Stimulated activated CD8-positive, alpha-beta memory T cell treated with anti-CD3 and anti-CD28 coated beads, Interleukin-2, amount 100 ng/mL, for 48 hours (primary cell): ENCODE measurements at regions not wholly inside any gene's neighbourhood (a gene's known extent, or its start where the extent isn't known, plus 50 kb on each side); places are given as distances from the start of the nearest gene placed in this dataset.

Experiments used
- DNase-seq, 2 donors: peaks; one replicate each; pipeline ENCODE4 v3.0.0-alpha.2; 2020; ENCODE audit warnings: low read depth in 2 of 2

DNA sequence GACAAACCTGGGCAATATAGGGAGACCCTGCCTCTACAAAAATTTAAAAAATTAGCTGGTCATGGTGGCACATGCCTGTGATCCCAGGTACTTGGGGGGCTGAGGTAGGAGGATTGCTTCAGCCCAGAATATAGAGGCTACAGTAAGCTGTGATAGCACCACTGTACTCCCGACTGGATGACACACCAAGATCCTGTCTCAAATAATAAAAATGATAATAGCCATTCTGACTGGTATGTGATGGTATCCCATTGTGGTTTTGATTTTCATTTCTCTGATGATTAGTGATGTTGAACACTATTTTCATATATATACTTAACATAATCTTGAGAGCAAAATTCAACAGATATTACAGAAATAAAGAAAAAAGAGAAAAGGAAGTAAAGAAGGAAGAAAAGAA is 1491.0 kb upstream of the PIK3C3 start:
- DNase-seq: no peak

DNA sequence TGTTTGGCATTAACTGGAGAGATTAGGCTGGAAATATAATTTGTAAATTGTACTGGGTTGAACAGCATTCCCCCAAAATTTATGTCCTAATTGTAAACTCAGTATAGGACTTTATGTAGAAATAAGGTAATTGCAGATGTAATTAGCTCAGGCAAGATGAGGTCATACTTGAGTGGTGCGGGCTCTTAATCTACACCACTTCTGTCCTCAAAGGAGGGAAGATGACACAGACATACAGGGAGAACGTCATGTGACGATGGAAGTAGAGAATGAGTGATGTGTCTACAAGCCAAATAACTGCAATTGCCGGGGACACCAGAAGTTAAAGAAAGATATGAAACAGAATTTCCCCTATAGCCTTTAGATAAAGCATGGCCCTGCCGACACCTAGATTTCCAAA is 1501.1 kb upstream of the PIK3C3 start:
- DNase-seq: no peak

DNA sequence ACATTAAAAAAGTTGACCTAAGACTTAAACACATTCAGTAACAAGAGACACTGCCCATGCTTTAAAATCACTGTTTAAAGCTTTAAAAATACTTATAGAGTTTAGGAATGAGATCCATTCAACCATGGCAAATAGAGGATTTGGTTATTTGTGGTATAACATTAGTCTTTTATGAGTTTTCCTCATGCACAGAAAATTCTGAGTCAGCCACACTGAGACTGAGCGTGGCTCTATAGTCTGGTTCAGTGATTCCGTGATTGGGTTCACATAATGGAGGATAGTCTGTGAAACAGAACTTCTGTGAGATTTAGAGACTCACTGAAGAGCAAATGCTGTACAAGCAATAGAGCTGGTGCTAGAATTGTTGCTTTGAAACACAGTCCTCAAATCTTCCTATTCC is 1502.4 kb upstream of the PIK3C3 start:
- no peak for DNase-seq

DNA sequence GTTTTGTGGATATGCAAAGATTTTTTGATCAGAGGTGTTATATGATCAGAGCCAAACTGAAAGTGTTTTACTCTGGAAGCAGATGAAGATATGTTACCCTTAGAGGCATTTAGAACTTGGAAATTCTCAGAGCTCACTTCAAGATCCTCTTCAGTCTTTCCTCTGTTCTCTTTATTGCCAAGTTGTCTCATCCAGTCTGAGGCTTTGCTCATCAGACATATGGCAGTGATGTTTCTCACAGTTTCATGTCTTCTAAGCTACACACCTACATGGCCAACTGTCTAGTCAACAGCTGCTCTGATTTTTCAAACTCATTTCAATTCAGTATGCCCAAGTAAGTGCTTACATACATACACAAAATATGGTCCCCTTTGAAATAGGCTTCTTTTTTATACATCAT is 1504.3 kb upstream of the PIK3C3 start:
- no peak for DNase-seq

DNA sequence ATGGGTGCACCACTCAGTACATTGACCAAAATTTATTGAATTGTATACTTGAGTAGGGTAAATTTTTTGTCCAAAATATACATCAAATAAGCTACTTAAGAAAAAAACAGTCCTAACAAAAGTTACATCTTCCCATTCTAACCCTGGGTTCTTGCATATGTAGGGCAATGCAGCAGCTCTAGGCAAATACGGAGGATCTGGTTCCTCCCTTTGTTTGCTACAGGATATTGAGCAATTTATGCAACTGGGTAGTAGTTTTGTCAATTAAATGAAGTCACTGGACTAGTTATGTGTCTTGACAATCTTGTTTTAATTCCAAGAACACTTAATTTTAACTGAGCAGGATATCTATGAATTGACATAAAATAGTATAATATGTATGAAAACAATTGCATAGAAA is 1507.2 kb upstream of the PIK3C3 start:
- DNase-seq: no peak

DNA sequence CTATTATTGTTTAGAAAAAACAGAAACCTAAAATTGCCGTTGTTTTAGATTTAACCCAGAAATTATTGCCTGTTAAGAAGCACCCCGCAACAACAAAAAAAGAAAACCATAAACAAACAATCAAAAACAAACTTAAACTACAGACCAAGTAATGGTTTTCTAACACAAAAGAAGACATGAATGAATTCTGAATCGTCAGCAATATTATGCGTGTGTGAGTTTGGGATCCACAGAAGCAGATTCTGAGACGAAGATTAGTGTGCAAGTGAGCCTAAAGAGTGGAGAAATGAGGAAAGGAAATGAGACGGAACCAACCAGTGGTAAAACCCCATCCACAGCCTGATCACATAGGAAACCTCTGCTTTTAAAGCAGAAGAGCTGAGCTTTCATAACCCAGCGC is 1514.9 kb upstream of the PIK3C3 start:
- DNase-seq: no peak

DNA sequence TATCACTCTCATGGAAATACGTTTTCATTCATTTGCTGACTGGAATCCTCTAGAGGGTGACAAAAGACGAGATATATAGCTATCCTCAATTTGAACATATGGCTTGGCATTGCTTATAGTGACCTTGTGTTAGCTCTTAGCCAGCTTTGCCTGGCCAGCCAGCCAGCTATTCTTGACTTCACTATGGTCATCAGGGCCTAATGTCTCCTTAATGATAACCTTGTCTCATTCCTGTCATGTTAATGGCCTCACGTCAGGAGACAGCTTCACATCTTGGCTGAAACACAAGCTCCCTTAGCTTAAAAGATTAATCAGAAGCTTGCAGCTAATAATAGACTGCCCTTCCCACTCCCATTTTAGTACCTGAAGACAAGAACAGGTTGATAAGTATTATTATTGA is 1517.5 kb upstream of the PIK3C3 start:
- no peak for DNase-seq

DNA sequence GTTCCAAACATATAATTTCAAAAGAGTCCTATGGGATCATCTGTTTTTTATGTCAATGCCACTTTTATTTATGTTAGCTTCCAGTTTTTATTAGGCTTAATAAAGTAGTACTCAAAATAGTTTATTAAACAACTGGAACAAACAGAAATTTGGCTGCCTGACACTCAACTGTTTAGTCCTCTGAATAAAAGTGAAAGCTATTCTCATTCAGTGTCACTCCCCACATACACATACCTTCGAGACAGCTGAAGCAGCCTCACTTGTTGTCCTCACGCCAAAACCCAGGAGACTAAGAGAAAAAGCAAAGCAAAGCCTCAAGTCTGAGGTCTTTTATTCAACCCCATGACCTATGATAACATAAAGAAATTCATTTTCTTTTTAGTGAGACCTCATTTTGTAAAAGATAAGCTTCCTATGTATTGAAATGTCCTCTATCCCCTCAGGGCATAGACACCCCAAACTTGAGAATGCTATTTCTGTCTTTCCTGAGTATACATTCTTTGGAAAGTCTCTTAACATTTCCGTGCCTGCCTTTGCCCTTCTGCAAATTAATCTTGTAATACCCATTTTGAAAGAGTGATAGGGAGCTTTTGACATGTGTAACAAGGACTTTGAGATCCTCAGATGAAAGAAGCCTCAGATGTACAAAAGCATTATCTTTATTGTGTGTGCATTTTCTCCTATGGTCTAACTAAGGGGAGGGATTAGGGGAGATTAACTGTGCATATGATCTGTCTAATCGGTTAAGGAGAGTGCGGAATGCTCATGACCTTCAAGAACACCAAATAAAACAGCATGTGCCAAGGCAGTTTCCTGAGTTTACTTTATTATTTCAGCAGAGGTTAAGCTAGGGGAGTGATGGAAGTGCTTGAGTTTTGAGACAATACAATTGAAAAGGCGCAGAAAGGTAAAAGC is 1523.7 kb upstream of the PIK3C3 start:
- DNase-seq: no peak

DNA sequence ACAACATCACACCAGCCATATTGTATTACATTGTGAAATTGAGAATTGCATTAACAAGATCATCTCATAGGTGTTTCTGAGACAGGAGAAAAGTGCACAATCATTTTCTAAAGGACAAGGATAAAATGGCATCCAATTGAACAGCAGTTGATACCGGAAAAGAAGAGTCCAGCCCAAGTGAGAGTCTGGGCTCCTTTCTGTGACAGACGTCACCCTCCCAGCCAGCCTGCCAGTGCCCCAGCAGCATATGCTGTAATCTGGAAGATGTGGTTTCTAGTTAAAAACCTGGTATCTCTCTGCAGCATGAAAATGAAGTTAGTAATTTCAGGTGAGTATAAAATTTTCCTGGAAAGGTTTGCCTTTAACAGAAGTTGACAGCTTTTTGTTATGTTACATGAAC is 1531.7 kb upstream of the PIK3C3 start:
- DNase-seq: no peak

DNA sequence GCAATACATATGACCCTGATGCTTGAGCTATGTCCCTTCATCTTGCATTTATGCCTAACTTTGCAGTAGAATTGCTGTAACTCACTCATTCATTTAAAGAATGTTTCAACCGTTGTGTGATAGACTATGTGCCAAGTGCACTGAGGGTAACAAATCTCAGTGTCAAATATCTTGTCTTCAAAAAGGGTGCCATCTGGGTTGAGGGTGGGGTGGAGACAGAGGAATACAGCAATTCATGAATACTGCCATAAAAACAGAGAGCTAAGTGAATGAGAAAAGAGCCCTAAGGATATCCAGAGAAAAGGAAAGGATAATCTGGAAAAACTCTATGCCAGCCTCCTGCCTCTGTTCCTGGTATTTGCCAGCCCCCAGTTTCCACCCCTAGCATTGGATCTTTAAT is 1534.4 kb upstream of the PIK3C3 start:
- DNase-seq: no peak

DNA sequence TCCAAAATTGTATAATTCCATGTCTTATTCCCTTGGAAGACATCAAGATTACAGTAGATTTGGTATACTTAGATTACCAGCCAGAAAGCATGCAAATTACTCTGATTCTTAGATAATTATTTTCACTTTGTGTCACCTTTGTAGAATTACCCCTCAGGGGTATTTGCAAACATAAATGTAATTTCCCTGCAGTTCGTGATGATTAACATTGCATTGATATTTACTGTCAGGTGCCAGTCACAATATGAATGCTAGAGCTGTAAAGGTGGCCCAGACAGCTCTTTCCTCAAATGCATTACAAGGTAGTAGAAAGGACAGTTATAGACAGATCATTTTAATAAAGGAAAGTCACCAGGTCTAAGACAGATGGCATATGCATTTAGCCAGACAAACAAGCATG is 1537.5 kb upstream of the PIK3C3 start:
- DNase-seq: no peak

DNA sequence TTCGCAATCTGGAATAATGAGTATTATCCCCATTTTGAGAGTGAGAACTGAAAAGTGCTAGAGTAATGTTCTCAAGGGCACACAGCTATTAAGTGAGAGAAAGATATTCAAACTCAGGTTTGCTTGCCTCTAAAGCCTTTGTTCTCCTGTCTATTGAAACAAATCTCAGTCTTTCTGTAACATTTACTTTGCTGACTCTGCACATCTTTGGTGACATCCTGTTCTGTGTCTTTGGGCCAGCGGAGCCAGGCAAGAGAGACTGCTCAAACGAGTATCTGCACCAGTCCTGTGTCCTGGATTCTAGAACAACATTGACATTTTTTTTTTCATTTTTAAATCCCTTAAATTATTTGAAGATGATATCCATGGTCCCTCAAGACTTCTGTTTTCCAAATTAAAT is 1539.2 kb upstream of the PIK3C3 start:
- DNase-seq: no peak

DNA sequence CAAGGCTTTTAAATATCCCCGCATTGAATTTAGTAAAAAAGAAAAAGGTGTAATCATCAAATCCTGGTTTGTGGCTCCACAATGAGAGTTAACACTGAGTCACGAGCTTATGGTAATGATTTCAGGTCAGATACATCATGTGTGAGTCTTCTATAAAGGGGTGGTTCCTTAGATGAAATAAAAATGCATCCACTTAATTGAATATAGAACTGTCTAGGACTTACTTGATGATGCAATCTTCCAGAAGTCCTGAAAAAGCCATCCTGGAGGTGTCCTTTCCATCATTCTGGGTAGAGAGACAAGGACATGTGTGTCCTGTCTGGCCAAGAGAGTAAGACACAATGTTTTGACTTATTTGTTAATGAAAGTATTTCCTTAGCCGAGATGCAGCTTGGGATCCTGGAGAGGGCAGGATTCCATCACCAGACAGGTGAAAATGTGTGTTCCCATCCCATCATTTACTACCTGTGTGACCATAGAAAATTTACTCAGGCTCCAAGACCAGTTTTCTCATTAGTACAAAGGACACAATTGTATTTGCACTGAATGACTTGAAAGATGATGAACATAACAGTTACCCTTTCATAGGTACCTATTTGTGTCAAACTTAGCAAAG is 1539.8 kb upstream of the PIK3C3 start:
- DNase-seq: no peak

DNA sequence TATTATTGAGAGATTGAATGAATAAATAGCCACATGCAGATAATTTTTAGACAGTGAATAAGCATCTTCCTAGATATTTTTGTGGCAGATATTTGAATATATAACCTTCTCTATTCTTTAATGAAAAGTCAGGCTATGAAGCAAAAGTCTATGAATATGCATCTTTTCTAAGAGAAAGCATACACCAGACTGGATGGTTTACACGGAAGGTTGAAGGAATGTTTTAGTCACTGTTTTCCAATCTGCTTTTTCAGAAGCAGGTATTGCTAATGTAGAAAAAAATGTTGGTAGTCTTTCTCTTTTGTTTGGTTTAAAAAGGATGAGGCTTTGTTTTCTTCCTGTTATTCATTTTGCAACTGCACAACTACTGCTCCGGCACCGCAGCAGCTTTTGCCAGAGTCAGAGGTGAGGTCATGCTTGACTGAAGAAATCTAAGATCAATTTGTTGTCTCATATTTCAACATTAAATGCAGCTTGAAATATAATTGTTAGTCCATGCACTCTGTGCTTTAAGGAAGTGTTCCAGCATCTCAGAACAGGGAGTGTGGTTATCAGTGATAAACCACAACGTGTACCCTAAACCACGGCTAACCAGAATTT is 1540.8 kb upstream of the PIK3C3 start:
- DNase-seq: no peak

DNA sequence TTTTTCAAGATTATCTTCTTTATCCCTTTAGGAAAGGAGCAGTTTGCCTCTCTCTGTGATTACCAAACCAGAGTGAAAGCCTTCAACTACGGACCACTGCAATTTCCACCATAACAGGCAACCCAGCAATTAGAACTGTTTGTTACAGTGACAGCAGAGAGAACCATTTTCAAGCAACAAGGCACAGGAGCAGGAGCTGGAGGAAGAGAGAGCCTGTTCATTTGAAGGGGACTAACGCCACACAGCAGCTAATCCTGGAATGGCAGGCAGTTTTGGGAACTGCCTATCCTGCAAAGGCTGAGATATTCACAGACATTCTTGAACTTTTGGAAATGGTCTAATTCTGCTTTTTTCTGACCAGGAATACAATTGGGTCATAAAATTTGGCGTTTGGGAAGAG is 1541.9 kb upstream of the PIK3C3 start:
- no peak for DNase-seq

DNA sequence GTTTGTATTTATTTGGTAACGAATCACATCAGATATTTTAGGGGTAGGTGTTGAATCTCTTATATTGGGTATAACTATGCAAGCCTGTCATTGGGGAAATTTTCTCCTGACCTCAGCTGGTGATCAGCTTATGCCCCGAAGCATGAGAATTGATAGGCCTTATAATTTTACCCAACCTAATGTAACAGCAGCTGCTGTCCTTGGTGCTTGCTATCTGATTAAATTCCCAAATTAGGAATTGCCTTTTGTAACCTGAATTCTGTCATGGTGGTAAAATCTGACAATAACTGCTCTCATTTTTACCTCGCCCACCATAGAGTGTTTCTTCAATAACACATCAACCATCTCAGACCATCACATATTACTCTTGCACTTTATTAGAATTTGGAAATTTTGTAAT is 1542.6 kb upstream of the PIK3C3 start:
- no peak for DNase-seq

DNA sequence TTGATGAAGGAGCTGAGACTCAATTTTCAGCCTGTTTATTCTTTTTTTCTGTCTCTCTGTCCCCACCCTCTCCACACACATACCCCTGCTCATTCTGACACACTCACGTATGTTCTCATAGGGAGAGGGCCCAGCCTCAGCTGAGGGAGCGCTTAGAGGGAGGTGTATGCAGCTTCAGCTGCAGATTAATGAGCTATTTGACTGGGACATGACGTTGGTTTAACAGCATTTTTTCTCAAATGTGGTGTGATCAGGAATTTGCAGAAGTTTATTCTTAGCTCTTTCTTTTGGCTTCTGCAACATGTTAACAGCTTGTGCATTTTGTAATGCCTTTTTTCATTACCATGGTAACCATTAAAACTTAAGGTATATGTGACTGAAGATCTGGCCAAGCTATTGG is 1547.1 kb upstream of the PIK3C3 start:
- DNase-seq: no peak

DNA sequence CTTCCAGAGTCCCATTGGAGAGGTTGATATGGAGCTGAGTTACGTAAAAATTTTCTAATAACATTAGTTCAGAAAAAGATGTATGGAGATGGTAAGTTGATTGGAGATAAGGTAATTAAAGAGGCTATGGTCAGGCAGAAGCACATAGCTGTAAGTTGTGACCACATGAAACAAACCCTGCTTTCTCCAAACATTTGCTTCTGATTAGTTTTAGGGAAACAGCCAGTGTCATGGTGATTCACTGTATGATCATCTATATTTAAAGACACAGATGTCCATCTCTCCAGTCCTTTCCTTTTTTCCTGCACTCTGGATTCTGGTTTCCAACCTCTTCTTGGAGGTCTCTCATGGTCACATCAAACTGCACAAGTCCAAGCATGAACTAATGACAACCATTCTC is 1550.8 kb upstream of the PIK3C3 start:
- no peak for DNase-seq

DNA sequence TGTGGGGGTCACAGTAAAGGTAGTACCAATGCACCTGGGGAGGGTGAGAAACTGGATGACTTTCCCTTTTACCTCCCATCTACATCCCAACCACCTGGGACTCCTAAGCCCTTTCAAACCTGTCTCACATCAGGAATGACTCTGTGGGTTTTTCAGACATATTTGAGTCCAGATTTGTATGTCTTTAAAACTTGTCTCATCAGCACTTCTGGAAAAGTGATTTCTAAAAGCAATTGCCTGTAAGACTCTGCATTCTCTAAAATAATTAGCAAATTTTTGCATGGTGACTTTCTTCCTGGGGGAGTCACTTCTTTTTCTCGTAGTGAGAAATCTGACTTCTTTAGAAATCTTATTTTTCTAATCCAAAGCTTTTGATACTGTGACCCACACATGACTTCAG is 1553.0 kb upstream of the PIK3C3 start:
- no peak for DNase-seq

DNA sequence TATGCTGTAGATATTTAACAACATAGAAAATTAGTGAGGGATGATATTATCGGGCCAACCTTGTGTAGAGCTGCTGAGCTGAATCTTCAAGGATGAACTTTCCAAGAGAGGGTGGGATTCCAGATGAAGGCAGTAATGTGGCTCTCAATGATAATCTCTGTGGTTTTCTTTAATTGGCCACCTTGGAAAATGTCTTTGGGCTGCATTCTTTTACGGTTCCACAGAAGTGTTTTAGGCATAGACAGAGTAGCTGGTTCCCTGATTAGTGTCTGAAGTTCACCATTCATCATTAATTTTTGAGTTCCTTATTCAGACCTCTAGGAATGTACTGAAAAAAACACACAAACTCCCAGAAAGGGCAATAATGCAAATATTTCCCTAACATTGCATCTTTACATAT is 1566.9 kb upstream of the PIK3C3 start:
- DNase-seq: no peak

DNA sequence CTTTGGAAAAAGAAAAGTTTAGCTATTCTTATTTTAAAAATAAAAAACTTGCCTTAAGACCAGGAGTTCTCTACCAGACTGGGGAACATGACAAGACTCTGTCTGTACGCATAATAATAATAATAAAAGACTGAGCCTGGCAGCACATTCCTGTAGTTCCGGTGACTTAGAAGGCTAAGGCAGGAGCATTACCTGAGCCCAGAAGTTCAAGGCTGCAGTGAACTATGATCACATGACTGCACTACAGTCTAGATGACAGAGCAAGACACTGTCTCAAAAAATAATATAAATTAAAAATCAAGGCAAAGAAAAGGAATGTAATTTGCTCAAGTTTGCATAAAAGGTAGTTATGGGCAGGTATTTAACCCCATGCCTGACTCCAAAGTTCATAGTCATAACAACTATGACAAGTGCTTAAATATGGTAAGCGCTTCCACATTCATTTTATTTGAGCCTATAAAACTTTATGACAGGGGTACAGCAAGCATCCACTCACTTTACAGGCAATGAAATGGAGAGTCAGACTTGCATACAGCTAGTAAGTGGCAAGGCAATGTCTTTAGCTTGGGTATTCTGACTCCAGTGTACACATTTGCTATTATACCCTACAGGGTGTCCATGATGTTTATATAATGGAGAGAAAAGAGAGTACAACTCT is 1567.8 kb upstream of the PIK3C3 start:
- no peak for DNase-seq

DNA sequence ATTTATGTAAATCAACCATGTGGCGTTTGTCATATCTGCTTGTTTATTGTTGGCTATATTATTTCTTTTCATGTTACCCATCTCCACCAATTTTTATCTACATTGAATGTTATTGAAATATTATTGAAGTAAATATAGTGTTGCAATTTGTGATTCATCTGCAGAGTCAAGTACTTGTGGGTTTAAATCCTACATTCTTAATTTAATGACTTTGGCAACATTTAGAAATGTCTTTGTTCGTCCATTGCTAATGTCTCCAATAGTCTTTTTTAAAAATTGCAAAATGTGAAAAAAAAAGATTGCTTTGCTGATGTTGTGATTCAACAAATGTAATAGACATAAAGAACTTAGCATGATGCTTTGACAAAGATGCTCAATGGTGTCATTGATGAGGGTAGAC is 1572.8 kb upstream of the PIK3C3 start:
- DNase-seq: no peak
